Gastroesophageal sphincter (tissue), 4 donors: ENCODE measurements at regions not wholly inside any gene's neighbourhood (a gene's known extent, or its start where the extent isn't known, plus 50 kb on each side); places are given as distances from the start of the nearest gene placed in this dataset.
"Not testable (repeated sequence)": the region's sequence is repeated elsewhere in the genome, so short reads cannot be mapped to it uniquely, and the experiment has no call there.

Source experiments
- ATAC-seq: fragments of 150-250 bp; one replicate; pipeline ENCODE4 v1.9.1; 2016; ENCODE audit warnings: mild to moderate bottlenecking, moderate library complexity
- H3K27ac ChIP-seq, 4 donors: fragments of 200-600 bp; sonication (generic) in 3 of 4; 1 replicate in 3 of 4; 2 replicates in 1 of 4; pipeline ENCODE4 v1.5.1; 2016 to 2019
- H3K27me3 ChIP-seq: fragments of 200-600 bp; sonication (generic); one replicate; pipeline ENCODE4 v1.5.1; 2019
- H3K36me3 ChIP-seq, 2 donors: fragments of 200-600 bp; sonication (generic); one replicate each; pipeline ENCODE4 v1.5.1; 2019; ENCODE audit warnings: control low read depth in 1 of 2
- H3K4me1 ChIP-seq, 3 donors: fragments of 200-600 bp; sonication (generic); 1 replicate in 2 of 3; 2 replicates in 1 of 3; pipeline ENCODE4 v1.5.1; 2016 to 2019; ENCODE audit warnings: control low read depth in 2 of 3
- H3K4me3 ChIP-seq, 2 donors: fragments of 200-600 bp; sonication (generic); one replicate each; pipeline ENCODE4 v1.5.1; 2019; ENCODE audit warnings: mild to moderate bottlenecking in 1 of 2, moderate library complexity in 1 of 2
- H3K9me3 ChIP-seq, 3 donors: fragments of 200-600 bp; sonication (generic); one replicate each; pipeline ENCODE4 v1.5.1; 2017 to 2019; ENCODE audit warnings: control low read depth in 2 of 3
- EP300 ChIP-seq: sonication (generic); formaldehyde crosslinking; IDR thresholded peaks from one replicate; pipeline ENCODE4 v1.6.1; 2017; ENCODE audit warnings: antibody characterized with exemption, mild to moderate bottlenecking
- POLR2A ChIP-seq, 2 donors: fragments of 450-650 bp; IDR thresholded peaks; one replicate each; pipeline ENCODE4 v1.6.1; 2017; ENCODE audit warnings: antibody characterized with exemption in 2 of 2, mild to moderate bottlenecking in 2 of 2, moderate library complexity in 1 of 2
- POLR2AphosphoS5 ChIP-seq: sonication (generic); formaldehyde crosslinking; IDR thresholded peaks from one replicate; pipeline ENCODE4 v1.6.1; 2017; ENCODE audit warnings: antibody characterized with exemption
- WGBS, 2 donors: methylation state at CpG; one replicate each; pipeline ENCODE4 v1.1.5; 2018; ENCODE audit warnings: low coverage in 1 of 2; 5-methylcytosine and 5-hydroxymethylcytosine counted together
- TF ChIP-seq, protein P1 (sequence below), 4 experiments: fragments of 200-600 bp in 2 of 4; fragments of 450-650 bp in 2 of 4; sonication (generic) in 1 of 4; IDR thresholded peaks; one replicate each; pipeline ENCODE4 v1.5.1; 2017 to 2019; ENCODE audit warnings: antibody characterized with exemption in 4 of 4, mild to moderate bottlenecking in 2 of 4, moderate library complexity in 2 of 4

DNA sequence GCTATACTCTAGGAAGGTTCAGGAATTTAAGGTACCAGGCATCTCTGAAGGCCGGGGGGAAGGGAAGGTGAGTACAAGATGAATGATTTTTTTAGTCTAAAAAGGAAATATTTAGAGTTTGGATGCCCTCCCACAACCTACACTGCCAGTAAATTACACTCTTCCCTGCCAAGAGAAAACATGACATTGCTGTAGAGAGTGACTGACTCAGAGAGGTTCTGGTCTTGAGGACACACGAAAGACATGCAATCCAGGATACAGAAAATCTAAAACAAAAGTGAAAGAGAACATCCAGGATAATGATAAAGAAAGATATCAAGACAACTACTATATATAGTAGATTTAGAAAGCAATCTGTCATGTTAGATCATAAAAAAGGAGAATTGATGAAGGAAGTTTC lies 200.5 kb downstream of the TYW3 start:
- ATAC-seq, result no peak
- 44% methylated on average over 2 of the region's 2 CpGs; no CpG with 5 or more reads in 1 of the 2 donors for WGBS, 2 donors
- TF ChIP-seq, protein P1, sequence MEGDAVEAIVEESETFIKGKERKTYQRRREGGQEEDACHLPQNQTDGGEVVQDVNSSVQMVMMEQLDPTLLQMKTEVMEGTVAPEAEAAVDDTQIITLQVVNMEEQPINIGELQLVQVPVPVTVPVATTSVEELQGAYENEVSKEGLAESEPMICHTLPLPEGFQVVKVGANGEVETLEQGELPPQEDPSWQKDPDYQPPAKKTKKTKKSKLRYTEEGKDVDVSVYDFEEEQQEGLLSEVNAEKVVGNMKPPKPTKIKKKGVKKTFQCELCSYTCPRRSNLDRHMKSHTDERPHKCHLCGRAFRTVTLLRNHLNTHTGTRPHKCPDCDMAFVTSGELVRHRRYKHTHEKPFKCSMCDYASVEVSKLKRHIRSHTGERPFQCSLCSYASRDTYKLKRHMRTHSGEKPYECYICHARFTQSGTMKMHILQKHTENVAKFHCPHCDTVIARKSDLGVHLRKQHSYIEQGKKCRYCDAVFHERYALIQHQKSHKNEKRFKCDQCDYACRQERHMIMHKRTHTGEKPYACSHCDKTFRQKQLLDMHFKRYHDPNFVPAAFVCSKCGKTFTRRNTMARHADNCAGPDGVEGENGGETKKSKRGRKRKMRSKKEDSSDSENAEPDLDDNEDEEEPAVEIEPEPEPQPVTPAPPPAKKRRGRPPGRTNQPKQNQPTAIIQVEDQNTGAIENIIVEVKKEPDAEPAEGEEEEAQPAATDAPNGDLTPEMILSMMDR (IDR thresholded peaks at IDR 0.05), result no peak
- TF ChIP-seq POLR2AphosphoS5 (no peak), EP300 (no peak), POLR2A (IDR thresholded peaks at IDR 0.05) (no peak)

DNA sequence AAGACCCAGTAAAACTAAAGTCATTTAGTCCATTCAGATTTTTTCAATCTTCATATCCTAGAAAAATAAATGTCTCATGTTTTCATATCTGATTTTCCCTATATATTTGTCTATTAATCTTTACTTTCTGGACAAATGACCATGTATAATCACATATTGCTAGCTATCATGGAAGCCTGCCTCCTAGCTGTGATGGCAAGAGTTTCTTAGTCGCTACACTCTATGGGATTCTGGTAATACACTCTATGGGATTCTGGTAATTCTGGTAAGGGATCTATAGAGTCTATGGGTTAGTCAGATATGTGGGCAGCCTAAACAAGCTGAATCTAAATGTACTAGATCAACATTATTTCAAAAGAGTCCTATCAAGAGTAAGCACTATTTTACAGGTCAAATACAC lies 198.7 kb upstream of the LHX8 start:
- TF ChIP-seq, protein P1 (IDR thresholded peaks at IDR 0.05), result no peak
- no peak for TF ChIP-seq POLR2AphosphoS5
- Histone ChIP-seq H3K27me3 (no peaks in the 10 kb centered on the region), H3K36me3 (no peaks in the 10 kb centered on the region), H3K27ac (no peak overlapping the region), H3K9me3 (no peaks in the 10 kb centered on the region), H3K4me3 (no peak overlapping the region), H3K4me1 (no peaks in the 10 kb centered on the region)
- 85 to 91% methylated on average over 1 of the region's 1 CpG for WGBS, 2 donors
- ATAC-seq, result no peak

More for the DNA sequence above, 200.5 kb downstream of the TYW3 start:
- H3K27ac ChIP-seq, result no peak overlapping the region
- H3K4me1 ChIP-seq, result no peaks in the 10 kb centered on the region
- H3K36me3 ChIP-seq, result no peaks in the 10 kb centered on the region
- H3K27me3 ChIP-seq, result no peaks in the 10 kb centered on the region
- H3K4me3 ChIP-seq, result no peak overlapping the region
- peaks cover 0 to 8% (median 0%) of the 10 kb centered on the region in 3 donors for H3K9me3 ChIP-seq

DNA sequence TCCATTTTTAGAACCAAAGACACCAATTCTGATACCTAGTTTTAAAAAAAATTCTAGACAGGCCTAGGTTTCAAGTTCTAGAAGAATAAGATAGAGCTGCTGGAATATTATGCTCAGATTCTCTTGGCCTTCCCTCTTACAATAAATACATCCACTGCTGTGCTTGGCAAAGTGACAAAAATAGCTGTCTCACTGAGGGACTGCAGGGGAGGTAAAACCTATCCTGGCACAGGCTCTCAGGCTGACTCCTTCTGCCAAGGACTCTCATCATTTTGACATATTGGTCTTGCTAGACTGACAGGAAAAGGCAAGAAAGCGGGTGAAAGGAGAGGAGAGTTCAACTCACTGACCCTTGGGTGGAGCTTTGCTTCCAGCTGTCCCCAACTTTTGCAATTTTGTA lies 197.0 kb upstream of the LHX8 start:
- H3K4me1 ChIP-seq, result no peaks in the 10 kb centered on the region
- no peak for ATAC-seq
- TF ChIP-seq, protein P1 (IDR thresholded peaks at IDR 0.05), result no peak
- TF ChIP-seq POLR2A (IDR thresholded peaks at IDR 0.05), result no peak
- no peak for TF ChIP-seq POLR2AphosphoS5
- no peak for TF ChIP-seq EP300
- H3K4me3 ChIP-seq, result no peak overlapping the region
- no peak overlapping the region for H3K27ac ChIP-seq
- no peaks in the 10 kb centered on the region for H3K27me3 ChIP-seq
- H3K36me3 ChIP-seq, result no peaks in the 10 kb centered on the region
- WGBS, 2 donors, result no CpG with 5 or more reads among the region's 1 CpG
- H3K9me3 ChIP-seq, result peaks cover 0 to 7% (median 0%) of the 10 kb centered on the region in 3 donors

DNA sequence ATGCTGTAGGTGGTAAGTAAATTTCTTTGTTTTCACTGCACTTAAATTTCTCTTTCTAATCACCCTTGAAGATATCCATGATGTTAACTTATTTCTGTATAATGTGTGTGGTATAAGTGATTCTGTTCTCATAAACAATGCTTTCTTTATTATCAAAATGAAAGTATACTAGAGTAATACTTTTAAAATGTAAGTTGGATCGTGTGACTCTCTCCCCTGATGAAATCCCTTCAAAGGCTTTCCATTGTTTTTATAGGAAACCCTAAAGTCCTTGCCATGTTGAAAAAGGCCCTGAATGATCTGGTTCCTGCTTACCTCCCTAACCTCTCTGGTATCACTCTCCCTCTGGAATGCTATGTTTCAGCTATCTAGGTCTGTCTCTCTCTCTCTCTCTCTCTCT lies 191.1 kb upstream of the LHX8 start:
- Histone ChIP-seq H3K27ac (no peak overlapping the region), H3K27me3 (peaks cover 3% of the 10 kb centered on the region), H3K4me3 (no peak overlapping the region), H3K36me3 (no peaks in the 10 kb centered on the region), H3K9me3 (peaks cover 0 to 7% (median 0%) of the 10 kb centered on the region in 3 donors), H3K4me1 (no peaks in the 10 kb centered on the region)
- no peak for ATAC-seq
- 27 to 88% methylated on average over 1 of the region's 1 CpG for WGBS, 2 donors
- TF ChIP-seq POLR2A (IDR thresholded peaks at IDR 0.05) (no peak), POLR2AphosphoS5 (no peak), EP300 (no peak)
- TF ChIP-seq, protein P1 (IDR thresholded peaks at IDR 0.05), result no peak

GRCh38 chr1:74946388-74946787 lies 187.8 kb upstream of the LHX8 start:
- H3K9me3 ChIP-seq, result peaks cover 0 to 6% (median 0%) of the 10 kb centered on the region in 3 donors
- H3K36me3 ChIP-seq, result no peaks in the 10 kb centered on the region
- peaks cover 3% of the 10 kb centered on the region for H3K27me3 ChIP-seq
- no peak overlapping the region for H3K4me3 ChIP-seq
- H3K4me1 ChIP-seq, result no peaks in the 10 kb centered on the region
- no peak for ATAC-seq
- no peak overlapping the region for H3K27ac ChIP-seq
- TF ChIP-seq POLR2A (IDR thresholded peaks at IDR 0.05) (no peak), EP300 (no peak), POLR2AphosphoS5 (no peak)
- TF ChIP-seq, protein P1 (IDR thresholded peaks at IDR 0.05), result no peak
- 43 to 84% methylated on average over 2 of the region's 2 CpGs for WGBS, 2 donors

DNA sequence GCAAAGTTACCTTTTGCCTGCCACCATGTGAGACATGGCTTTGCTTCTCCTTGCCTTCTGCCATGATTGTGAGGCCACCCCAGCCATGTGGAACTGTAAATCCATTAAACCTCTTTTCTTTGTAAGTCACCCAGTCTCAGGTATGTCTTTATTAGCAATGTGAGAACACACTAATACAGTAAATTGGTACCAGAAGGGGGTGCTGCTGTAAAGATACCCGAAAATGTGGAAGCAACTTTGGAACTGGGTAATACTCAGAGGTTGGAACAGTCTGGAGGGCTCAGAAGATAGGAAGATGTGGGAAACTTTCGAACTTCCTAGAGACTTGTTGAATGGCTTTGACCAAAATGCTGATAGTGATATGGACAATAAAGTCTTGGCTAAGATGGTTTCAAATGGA lies 184.8 kb upstream of the LHX8 start:
- H3K4me3 ChIP-seq, H3K4me1 ChIP-seq, H3K27ac ChIP-seq, ATAC-seq, H3K27me3 ChIP-seq, H3K36me3 ChIP-seq, H3K9me3 ChIP-seq: not testable (repeated sequence)
- WGBS, 2 donors, result 67 to 92% methylated on average over 1 to 2 of the region's 2 CpGs

DNA sequence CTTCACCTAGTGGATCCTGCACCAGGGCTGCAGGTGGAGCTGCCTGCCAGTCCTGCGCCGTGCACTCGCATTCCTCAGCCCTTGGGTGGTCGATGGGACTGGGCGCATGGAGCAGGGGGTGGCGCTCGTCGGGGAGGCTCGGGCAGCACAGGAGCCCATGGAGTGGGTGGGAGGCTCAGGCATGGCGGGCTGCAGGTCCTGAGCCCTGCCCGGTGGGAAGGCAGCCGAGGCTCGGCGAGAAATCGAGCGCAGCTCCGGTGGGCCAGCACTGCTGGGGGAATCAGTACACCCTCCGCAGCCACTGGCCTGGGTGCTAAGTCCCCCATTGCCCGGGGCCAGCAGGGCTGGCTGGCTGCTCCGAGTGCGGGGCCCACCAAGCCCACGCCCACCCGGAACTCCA lies 182.2 kb upstream of the LHX8 start:
- H3K4me3 ChIP-seq, H3K36me3 ChIP-seq, H3K27ac ChIP-seq, H3K4me1 ChIP-seq, H3K27me3 ChIP-seq, H3K9me3 ChIP-seq, ATAC-seq: not testable (repeated sequence)
- no CpG with 5 or more reads among the region's 23 CpGs for WGBS, 2 donors
